Uterus (tissue), 2 donors: ENCODE measurements at regions not wholly inside any gene's neighbourhood (a gene's known extent, or its start where the extent isn't known, plus 50 kb on each side); places are given as distances from the start of the nearest gene placed in this dataset.

Experiments used
- POLR2A ChIP-seq, 2 donors: fragments of 450-650 bp; IDR thresholded peaks; one replicate each; pipeline ENCODE4 v1.6.1; 2016; ENCODE audit warnings: antibody characterized with exemption in 2 of 2, mild to moderate bottlenecking in 1 of 2, moderate library complexity in 1 of 2
- TF ChIP-seq, protein P1 (sequence below), 4 experiments: fragments of 200-600 bp in 2 of 4; fragments of 450-650 bp in 2 of 4; sonication (generic) in 2 of 4; IDR thresholded peaks; one replicate each; pipeline ENCODE4 v1.5.1; 2016 to 2019; ENCODE audit warnings: antibody characterized with exemption in 4 of 4, mild to moderate bottlenecking in 2 of 4, moderate library complexity in 1 of 4

DNA sequence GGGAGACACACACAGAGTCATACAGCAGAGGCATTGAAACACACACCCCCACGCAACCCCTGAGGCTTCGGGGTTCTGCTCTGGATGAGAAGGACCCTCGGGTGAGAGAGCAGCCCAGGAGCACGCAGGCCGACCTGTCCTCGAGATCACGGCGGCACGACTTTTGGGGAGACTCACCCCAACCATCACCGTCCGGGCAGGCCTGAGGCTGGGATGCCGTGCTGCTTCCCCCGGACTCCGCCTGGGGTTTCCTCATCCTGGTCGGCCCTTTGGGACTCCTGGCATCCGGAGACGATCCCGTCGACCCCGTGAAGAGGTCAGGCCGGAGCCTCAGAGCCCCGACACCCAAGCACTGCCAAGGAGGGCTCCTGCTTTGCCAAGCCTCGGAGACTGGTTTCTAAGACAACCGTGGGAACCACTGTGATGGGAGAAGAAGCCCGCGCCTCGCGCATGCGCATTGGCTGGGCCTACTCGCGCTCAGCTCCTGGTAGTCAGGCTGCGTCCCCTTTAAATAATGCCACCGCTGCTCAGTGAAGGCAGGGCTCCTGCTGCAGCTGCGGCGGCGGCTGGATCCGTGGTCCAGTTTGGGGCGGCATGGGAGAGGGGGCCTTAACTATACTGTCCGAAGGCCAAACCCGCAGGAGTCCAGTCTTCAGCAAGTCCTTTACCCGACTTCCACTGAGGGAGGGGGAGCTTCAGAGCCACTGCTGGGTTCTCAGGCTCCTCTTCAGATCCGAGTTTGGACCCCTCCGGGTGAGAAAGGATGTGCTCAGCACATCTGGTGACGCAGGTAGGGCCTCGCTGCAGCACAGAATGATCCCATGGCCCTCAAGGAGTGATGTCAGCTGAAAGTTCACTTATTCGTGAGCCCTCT lies 171.4 kb upstream of the ZNF337 start:
- TF ChIP-seq, protein P1, sequence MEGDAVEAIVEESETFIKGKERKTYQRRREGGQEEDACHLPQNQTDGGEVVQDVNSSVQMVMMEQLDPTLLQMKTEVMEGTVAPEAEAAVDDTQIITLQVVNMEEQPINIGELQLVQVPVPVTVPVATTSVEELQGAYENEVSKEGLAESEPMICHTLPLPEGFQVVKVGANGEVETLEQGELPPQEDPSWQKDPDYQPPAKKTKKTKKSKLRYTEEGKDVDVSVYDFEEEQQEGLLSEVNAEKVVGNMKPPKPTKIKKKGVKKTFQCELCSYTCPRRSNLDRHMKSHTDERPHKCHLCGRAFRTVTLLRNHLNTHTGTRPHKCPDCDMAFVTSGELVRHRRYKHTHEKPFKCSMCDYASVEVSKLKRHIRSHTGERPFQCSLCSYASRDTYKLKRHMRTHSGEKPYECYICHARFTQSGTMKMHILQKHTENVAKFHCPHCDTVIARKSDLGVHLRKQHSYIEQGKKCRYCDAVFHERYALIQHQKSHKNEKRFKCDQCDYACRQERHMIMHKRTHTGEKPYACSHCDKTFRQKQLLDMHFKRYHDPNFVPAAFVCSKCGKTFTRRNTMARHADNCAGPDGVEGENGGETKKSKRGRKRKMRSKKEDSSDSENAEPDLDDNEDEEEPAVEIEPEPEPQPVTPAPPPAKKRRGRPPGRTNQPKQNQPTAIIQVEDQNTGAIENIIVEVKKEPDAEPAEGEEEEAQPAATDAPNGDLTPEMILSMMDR (IDR thresholded peaks at IDR 0.05), result no peak
- no peak for TF ChIP-seq POLR2A (IDR thresholded peaks at IDR 0.05)
